ENCODE measurements at regions not wholly inside any gene's neighbourhood (a gene's known extent, or its start where the extent isn't known, plus 50 kb on each side); places are given as distances from the start of the nearest gene placed in this dataset.

DNA sequence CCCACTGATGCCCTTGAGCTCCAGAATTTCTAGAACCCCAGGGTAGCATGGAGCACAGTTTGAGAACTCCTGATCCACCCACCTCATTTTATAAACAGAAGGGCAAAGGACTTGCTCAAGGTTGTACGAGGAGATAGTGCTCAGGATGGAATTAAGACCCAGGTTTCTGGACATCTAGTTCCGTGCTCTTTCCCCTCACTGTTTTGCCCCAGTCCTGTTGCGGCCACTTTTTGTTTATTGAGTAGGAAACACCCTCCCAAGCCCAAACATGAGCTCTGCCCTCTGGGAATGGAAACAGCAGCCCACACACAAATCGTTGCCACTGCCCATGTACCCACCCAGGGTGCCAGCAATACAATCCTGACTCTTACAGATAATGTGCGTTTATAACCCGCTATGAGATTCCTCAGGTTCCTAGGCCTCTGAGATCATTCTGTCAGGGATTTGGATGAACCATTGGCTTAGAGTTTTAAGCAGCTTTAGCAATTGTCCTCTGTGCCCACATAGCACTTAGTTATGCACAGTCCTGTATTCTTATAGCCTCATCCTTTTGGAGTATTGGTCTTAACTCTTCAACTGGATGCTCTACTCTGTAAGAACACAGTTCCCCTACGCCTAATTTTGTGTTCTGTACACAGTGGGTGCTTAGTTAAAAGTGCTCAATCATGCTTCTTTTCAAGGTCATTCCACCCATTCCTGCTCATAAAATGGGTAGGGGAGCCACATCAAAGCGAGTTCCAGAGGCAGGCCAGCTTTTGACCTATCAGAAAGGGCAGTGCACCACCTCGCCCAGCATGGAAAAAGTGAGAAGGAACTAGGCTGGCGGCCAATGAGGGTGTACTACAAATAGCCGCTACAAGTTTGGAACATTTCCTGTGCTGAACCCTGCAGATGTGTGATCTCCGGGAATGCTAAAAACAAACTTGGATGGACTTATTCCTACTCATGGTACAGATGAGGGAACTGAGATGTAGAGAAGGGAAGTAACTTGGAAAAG, 60.3 kb upstream of the IGFBP2 start:
- TF ChIP-seq ATF3 (IDR thresholded peaks at IDR 0.05; ENCODE audit: insufficient read depth, low read depth, low read length), result no peak
- TF ChIP-seq, protein P1, sequence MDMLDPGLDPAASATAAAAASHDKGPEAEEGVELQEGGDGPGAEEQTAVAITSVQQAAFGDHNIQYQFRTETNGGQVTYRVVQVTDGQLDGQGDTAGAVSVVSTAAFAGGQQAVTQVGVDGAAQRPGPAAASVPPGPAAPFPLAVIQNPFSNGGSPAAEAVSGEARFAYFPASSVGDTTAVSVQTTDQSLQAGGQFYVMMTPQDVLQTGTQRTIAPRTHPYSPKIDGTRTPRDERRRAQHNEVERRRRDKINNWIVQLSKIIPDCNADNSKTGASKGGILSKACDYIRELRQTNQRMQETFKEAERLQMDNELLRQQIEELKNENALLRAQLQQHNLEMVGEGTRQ (IDR thresholded peaks at IDR 0.05; ENCODE audit: low read length), result no peak
- TF ChIP-seq POLR2AphosphoS5 (IDR thresholded peaks at IDR 0.05; ENCODE audit: low read depth, low read length), result no peak
- TF ChIP-seq POLR2A (IDR thresholded peaks at IDR 0.05; ENCODE audit: control extremely low read depth in 1 of 2, low read depth in 2 of 2, low read length in 2 of 2), result no peak
- no peak for TF ChIP-seq CTCF (IDR thresholded peaks at IDR 0.05; ENCODE audit: control extremely low read depth in 1 of 3, insufficient read depth in 1 of 3, low read depth in 1 of 3, low read length in 3 of 3)
- TF ChIP-seq SIN3A (conservative IDR thresholded peaks at IDR 0.05 in 1 of 2, IDR thresholded peaks at IDR 0.05 in 1 of 2; ENCODE audit: low read depth in 1 of 2, low read length in 2 of 2), result no peak
- no peak for TF ChIP-seq HDAC2 (IDR thresholded peaks at IDR 0.05; ENCODE audit: borderline replicate concordance in 1 of 2, low read depth in 2 of 2, low read length in 2 of 2)
- TF ChIP-seq EZH2 (IDR thresholded peaks at IDR 0.05; ENCODE audit: low read depth, low read length, severe bottlenecking), result no peak
- TF ChIP-seq CEBPB (IDR thresholded peaks at IDR 0.05; ENCODE audit: low read depth, low read length), result no peak
- no peak for TF ChIP-seq YY1 (IDR thresholded peaks at IDR 0.05; ENCODE audit: low read depth, low read length)
- TF ChIP-seq RAD21 (IDR thresholded peaks at IDR 0.05 in 1 of 2, conservative IDR thresholded peaks at IDR 0.05 in 1 of 2; ENCODE audit: low read depth in 2 of 2, low read length in 2 of 2), result no peak
- no peak for TF ChIP-seq CBX5 (IDR thresholded peaks at IDR 0.05; ENCODE audit: low read depth, low read length)
